AG04450 (cell line): ENCODE measurements at regions not wholly inside any gene's neighbourhood (a gene's known extent, or its start where the extent isn't known, plus 50 kb on each side); places are given as distances from the start of the nearest gene placed in this dataset.

Source experiments
- CTCF ChIA-PET: fragments of 300-600, 350-600 bp; formaldehyde crosslinking; extraction: SDS; loops from one replicate; lab custom pipeline; 2022; ENCODE audit warnings: antibody characterized with exemption, inconsistent platforms; lab: Charles Lee
- POLR2A ChIA-PET: fragments of 350-600 bp; formaldehyde crosslinking; extraction: SDS; loops from one replicate; lab custom pipeline; 2021; ENCODE audit warnings: antibody characterized with exemption, inconsistent platforms; lab: Yijun Ruan, JAX
- DNase-seq: peaks from one replicate; pipeline ENCODE4 v3.0.0-alpha.2; 2011; ENCODE audit warnings: low read depth, low spot score
- H3K27ac ChIP-seq: one replicate; pipeline ENCODE4 v1.5.1; 2012; ENCODE audit warnings: low read depth, low read length, control low read depth
- H3K27me3 ChIP-seq: one replicate; pipeline ENCODE4 v1.6.0; 2012; ENCODE audit warnings: low read length; ENCODE audit not compliant: control insufficient read depth, insufficient read depth
- H3K4me3 ChIP-seq: 2 replicates; pipeline ENCODE4 v1.5.1; 2011; ENCODE audit warnings: mild to moderate bottlenecking, low read depth, low read length, control low read depth
- H3K9me3 ChIP-seq: 2 replicates; pipeline ENCODE4 v1.5.1; 2012; ENCODE audit warnings: low read length; ENCODE audit not compliant: control insufficient read depth, insufficient read depth
- TF ChIP-seq, protein P1 (sequence below): IDR thresholded peaks from 2 replicates; pipeline ENCODE4 v1.5.1; 2011; ENCODE audit warnings: low read depth, low read length, control low read depth, inconsistent platforms

DNA sequence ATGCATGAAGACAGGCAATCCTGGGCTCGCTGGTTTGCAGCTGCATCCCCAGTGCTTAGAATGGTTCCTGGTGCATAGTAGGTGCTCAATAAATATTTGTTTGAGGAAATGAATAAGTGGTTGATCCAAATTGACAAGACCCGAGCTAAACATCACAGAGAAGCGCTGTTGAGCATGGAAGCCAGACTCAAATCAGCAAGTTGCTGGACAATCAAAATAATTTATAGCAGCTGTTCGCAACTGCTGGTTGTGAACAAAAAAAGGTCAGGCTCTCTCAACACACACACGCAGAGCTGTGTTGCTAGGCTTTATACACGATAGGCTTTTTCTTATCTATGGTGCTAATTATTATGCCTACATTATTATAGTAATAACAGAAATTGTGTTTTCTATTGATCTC lies 190.2 kb downstream of the TBX5 start:
- CTCF ChIA-PET: no interaction called here

DNA sequence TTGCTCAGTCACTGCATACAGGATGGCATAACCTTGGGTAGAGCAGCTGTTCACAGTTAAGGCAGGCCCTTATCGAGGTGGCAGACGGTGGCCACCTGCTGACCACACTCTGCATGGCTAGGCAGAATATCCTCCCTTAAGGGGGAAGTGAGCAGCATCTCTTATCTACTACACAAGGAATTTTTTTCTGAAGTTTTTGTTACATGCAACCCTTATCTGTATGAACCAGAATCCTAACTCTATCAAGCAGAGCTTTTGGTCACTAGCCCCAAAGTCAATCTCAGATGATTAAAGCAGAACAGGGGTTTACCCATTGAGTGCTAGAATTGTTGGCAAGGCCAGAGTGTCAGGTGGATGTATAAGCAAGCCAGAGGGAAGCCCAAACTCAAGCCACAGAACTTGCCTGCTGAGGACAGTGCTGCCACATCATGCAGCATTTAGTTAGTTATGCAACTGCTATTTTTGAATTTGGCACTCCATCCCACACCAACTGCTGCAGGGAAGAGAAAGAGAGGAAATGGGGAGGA lies 192.8 kb downstream of the TBX5 start:
- ChIA-PET CTCF (no interaction called here), POLR2A (no interaction called here)
- no peak overlapping the region for H3K27ac ChIP-seq
- H3K4me3 ChIP-seq: no peak overlapping the region
- TF ChIP-seq, protein P1, sequence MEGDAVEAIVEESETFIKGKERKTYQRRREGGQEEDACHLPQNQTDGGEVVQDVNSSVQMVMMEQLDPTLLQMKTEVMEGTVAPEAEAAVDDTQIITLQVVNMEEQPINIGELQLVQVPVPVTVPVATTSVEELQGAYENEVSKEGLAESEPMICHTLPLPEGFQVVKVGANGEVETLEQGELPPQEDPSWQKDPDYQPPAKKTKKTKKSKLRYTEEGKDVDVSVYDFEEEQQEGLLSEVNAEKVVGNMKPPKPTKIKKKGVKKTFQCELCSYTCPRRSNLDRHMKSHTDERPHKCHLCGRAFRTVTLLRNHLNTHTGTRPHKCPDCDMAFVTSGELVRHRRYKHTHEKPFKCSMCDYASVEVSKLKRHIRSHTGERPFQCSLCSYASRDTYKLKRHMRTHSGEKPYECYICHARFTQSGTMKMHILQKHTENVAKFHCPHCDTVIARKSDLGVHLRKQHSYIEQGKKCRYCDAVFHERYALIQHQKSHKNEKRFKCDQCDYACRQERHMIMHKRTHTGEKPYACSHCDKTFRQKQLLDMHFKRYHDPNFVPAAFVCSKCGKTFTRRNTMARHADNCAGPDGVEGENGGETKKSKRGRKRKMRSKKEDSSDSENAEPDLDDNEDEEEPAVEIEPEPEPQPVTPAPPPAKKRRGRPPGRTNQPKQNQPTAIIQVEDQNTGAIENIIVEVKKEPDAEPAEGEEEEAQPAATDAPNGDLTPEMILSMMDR: no peak
- H3K9me3 ChIP-seq: no peaks in the 10 kb centered on the region
- no peak for DNase-seq
- peaks cover 6% of the 10 kb centered on the region for H3K27me3 ChIP-seq

More for the DNA sequence above, 190.2 kb downstream of the TBX5 start:
- TF ChIP-seq, protein P1: no peak
- POLR2A ChIA-PET: no interaction called here
- H3K9me3 ChIP-seq: no peaks in the 10 kb centered on the region
- no peak overlapping the region for H3K4me3 ChIP-seq
- H3K27ac ChIP-seq: no peak overlapping the region
- no peak for DNase-seq
- peaks cover 8% of the 10 kb centered on the region for H3K27me3 ChIP-seq

DNA sequence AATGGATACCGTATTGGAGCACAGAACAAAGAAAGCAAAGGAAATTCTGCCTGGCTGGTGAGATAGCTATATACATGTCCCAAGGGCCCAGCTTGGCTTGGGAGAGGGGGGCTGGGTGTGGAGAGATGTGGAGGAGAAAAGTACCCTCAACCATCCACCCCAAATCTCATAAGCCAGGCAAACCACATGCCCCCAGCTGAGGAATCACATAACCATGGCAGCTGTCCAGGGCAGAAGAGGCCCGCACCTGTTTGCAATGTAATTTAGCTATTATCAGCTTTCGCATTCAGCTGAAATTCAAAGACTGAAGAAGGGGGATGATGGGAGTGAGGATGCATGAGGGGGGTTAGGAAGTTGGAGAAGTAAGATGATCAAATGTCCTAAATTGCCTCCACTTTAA lies 196.1 kb downstream of the TBX5 start:
- CTCF ChIA-PET: interaction anchor here (0.6 kb wide), 1 partner anchor 299 kb away, joined by 3 read pairs; no protein-coding TSS in a partner anchor
- H3K4me3 ChIP-seq: no peak overlapping the region
- TF ChIP-seq, protein P1: no peak
- H3K27ac ChIP-seq: no peak overlapping the region
- no peak for DNase-seq
- POLR2A ChIA-PET: no interaction called here
- peaks cover 5% of the 10 kb centered on the region for H3K27me3 ChIP-seq
- H3K9me3 ChIP-seq: no peaks in the 10 kb centered on the region

DNA sequence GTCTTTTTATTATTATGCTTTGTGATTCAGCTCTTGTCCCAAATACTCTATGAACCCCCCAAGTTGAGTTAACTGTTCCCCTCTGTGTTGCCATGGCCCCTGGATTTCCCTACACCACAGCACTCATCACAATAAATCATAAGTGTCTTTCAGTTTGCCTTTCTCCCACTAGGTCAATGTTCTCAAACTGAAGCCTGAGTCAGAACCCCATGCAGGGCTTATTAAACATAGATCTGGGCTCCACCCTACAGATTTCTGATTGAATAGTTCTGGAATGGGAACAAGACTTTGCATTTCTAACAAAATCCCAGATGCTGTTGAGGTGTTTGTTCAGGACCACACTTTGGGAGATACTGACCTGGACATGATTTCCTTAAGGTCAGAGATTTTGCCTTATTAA lies 199.4 kb downstream of the TBX5 start:
- Histone ChIP-seq H3K4me3 (no peak overlapping the region), H3K27ac (no peak overlapping the region), H3K27me3 (peaks cover 3% of the 10 kb centered on the region), H3K9me3 (no peaks in the 10 kb centered on the region)
- TF ChIP-seq, protein P1: no peak
- ChIA-PET POLR2A (no interaction called here), CTCF (interaction anchor here (0.6 kb wide), 1 partner anchor 20 kb away, joined by 6 read pairs; no protein-coding TSS in a partner anchor)
- no peak for DNase-seq

DNA sequence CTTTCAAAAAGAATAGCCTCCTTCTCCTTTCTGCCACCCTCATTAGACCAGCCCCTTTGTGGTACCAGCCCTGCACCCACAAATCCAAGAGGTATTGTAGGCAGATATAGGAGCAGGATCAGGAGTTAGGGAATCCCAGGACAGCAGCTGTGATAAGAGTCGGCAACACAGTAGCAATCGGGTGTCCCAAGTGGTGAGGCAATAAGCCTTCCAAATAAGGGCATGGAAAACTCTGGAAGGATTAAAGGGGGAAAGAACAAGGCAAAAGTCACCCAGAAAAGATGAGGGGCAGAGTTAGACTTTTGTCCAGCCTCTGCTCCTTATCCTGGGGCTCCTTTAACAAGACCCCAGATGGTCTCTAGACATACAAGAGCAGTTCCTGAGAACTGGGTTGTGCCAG lies 204.2 kb downstream of the TBX5 start:
- H3K4me3 ChIP-seq: no peak overlapping the region
- ChIA-PET POLR2A (no interaction called here), CTCF (no interaction called here)
- H3K27ac ChIP-seq: no peak overlapping the region
- no peaks in the 10 kb centered on the region for H3K9me3 ChIP-seq
- TF ChIP-seq, protein P1: no peak
- H3K27me3 ChIP-seq: peaks cover 5% of the 10 kb centered on the region
- no peak for DNase-seq
